ENCODE measurements at regions not wholly inside any gene's neighbourhood (a gene's known extent, or its start where the extent isn't known, plus 50 kb on each side); places are given as distances from the start of the nearest gene placed in this dataset.

GRCh38 chr1:34695580-34695979, 59.3 kb upstream of the GJB5 start:
- POLR2A ChIA-PET = no interaction called here
- H2AFZ ChIP-seq (ENCODE audit: low read depth, low read length) = no peak overlapping the region
- H3K27me3 ChIP-seq (ENCODE audit: control insufficient read depth in 2 of 2, insufficient read depth in 2 of 2, low read length in 2 of 2) = no peaks in the 10 kb centered on the region
- intact Hi-C loops (cut with micrococcal nuclease) = no loop called here
- dilution Hi-C loops (cut with MboI; ENCODE audit: extremely low pct_ligation_motif_present, low sequenced_read_pairs) = no loop called here
- H3K27ac ChIP-seq (ENCODE audit: insufficient read depth, low read depth, low read length) = no peak overlapping the region
- no peaks in the 10 kb centered on the region for H4K20me1 ChIP-seq (replicated peaks; ENCODE audit: control insufficient read depth, extremely low read depth, insufficient read depth, low read length)
- no peak overlapping the region for H3K4me3 ChIP-seq (replicated peaks in 1 of 3; ENCODE audit: insufficient read depth in 1 of 3, low read depth in 1 of 3, low read length in 3 of 3)
- TF ChIP-seq JUN (IDR thresholded peaks at IDR 0.05; ENCODE audit: borderline replicate concordance, insufficient read depth, insufficient read length, low read depth) (no peak), EZH2 (IDR thresholded peaks at IDR 0.05; ENCODE audit: borderline replicate concordance, low read depth, low read length, severe bottlenecking) (no peak), GATA2 (IDR thresholded peaks at IDR 0.05; ENCODE audit: insufficient read depth, insufficient read length, low read depth, low read length) (no peak), MAX (IDR thresholded peaks at IDR 0.05; ENCODE audit: insufficient read depth, insufficient read length) (no peak), CTCF (IDR thresholded peaks at IDR 0.05; ENCODE audit: extremely low read depth in 1 of 2, insufficient read depth in 1 of 2, low read depth in 1 of 2, low read length in 2 of 2) (no peak), POLR2AphosphoS5 (IDR thresholded peaks at IDR 0.05; ENCODE audit: insufficient read depth, low read depth, low read length) (no peak), FOS (IDR thresholded peaks at IDR 0.05; ENCODE audit: borderline replicate concordance, insufficient read depth, low read length) (no peak)
- no peak for FAIRE-seq
- no peak overlapping the region for H3K9ac ChIP-seq (replicated peaks; ENCODE audit: extremely low read depth, insufficient read depth, low read length)
- H3K36me3 ChIP-seq (ENCODE audit: control insufficient read depth in 2 of 2, extremely low read depth in 1 of 2, insufficient read depth in 2 of 2, low read length in 2 of 2) = no peaks in the 10 kb centered on the region
- H3K9me3 ChIP-seq (replicated peaks; ENCODE audit: control insufficient read depth, insufficient read depth, low read length) = no peaks in the 10 kb centered on the region
- CTCF ChIA-PET = no interaction called here
- H3K79me2 ChIP-seq (ENCODE audit: control insufficient read depth, insufficient read depth, low read length) = no peaks in the 10 kb centered on the region
- BruUV-seq (replicated peaks) = no TSS peak
- DNase-seq (ENCODE audit: low read depth, low spot score) = no peak
- no peaks in the 10 kb centered on the region for H3K9me1 ChIP-seq (replicated peaks; ENCODE audit: control insufficient read depth, extremely low read depth, insufficient read depth, low read length)
- H3K4me1 ChIP-seq (ENCODE audit: control insufficient read depth, extremely low read depth, insufficient read depth, low read length) = no peaks in the 10 kb centered on the region
- no peak overlapping the region for H3K4me2 ChIP-seq (ENCODE audit: insufficient read depth, low read length)

Data from endothelial cell of umbilical vein (primary cell).